Prostate gland (tissue), 2 donors: ENCODE measurements at regions not wholly inside any gene's neighbourhood (a gene's known extent, or its start where the extent isn't known, plus 50 kb on each side); places are given as distances from the start of the nearest gene placed in this dataset.

Experiments
- CTCF ChIP-seq, 4 experiments: fragments of 200-600 bp in 2 of 4; fragments of 450-650 bp in 2 of 4; sonication (generic) in 2 of 4; IDR thresholded peaks; 1 replicate in 3 of 4; 2 replicates in 1 of 4; pipeline ENCODE4 v1.5.1; 2016 to 2019; ENCODE audit warnings: antibody characterized with exemption in 4 of 4, mild to moderate bottlenecking in 2 of 4, moderate library complexity in 2 of 4
- POLR2A ChIP-seq: fragments of 450-650 bp; IDR thresholded peaks from one replicate; pipeline ENCODE4 v1.6.1; 2016; ENCODE audit warnings: antibody characterized with exemption, mild to moderate bottlenecking
- POLR2AphosphoS5 ChIP-seq: sonication (generic); formaldehyde crosslinking; IDR thresholded peaks from one replicate; pipeline ENCODE4 v1.6.1; 2017; ENCODE audit warnings: antibody characterized with exemption

GRCh38 chr15:98342911-98343310 is 305.4 kb upstream of the IGF1R start:
- TF ChIP-seq POLR2A (no peak), CTCF (IDR thresholded peaks at IDR 0.05) (no peak), POLR2AphosphoS5 (no peak)
